ENCODE measurements at regions not wholly inside any gene's neighbourhood (a gene's known extent, or its start where the extent isn't known, plus 50 kb on each side); places are given as distances from the start of the nearest gene placed in this dataset.

DNA sequence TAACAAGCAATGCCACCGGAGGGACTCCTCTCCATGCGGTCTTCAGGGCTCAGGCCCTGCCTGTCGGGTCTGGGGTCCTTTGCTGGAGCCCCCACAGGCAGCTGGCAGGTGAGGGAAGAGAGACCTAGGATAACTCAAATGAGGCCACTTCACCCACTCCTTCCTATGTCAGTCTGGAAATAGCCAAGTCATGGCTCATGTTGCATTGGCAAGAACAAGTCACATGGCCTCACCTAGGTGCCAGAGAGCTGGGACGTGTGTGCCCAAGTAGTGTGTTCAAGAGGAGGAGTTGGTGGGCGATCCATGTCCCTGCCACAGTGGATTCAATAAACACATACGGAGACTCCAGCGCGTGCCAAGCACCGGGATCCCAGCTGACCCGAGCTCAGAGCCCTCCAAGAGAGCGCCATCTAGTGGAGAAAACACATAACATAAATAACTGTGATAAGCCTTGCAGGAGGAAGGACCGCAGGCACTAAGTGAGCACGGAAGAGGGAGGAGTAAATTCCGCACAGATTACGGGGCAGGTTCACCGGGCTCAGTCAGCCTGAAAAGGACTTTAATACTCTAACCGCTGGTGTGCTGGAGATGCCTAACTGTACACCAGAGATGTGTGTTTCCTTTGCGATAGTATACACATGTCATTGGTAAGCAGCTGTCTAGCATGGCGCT, 580.8 kb downstream of the CCDC171 start:
- DNase-seq (ENCODE audit: low spot score): peak; percentile 58

DNA sequence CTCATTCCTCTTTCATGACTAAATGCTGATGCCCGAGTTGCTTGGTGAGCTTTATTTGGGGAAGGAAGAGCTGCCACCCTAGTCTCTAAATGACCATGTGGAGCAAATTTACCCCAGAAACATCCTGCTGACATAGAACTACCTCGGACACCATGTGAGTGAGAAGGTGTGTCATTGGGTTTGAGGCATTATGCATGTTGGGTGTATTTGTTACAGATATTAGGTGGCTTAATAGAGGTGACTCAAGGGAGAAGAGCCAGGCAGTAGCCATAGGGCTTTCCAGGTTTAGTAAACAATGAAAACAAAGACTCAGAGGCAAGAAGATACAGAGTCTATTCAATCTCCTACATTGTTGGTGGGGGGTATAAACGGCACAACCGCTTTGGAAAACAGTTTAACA, 581.5 kb downstream of the CCDC171 start:
- DNase-seq (ENCODE audit: low spot score): no peak

GRCh38 chr9:16135968-16136367, 583.1 kb downstream of the CCDC171 start:
- DNase-seq (ENCODE audit: low spot score): no peak

GRCh38 chr9:16136451-16136850, 583.6 kb downstream of the CCDC171 start:
- no peak for DNase-seq (ENCODE audit: low spot score)

DNA sequence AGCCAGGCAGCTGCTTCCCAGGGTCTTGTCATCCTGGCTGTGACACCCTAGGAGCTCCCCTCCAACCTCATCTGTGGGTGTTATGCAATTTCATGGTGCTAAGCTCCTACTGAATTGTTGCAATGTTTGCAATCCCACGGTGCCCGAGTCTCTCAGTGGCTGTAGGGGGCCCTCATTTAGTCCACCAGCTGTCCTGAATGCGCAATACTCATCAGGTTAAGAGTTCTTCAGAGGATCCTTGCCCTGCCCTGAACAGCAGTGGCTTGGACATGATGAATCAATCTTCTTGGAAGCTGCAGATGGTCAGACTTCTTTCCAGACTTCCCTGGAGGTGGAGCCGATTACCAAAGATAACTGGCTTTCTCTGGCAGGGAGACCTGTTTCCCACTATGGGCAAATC, 584.1 kb downstream of the CCDC171 start:
- no peak for DNase-seq (ENCODE audit: low spot score)

- DNase-seq (ENCODE audit: low spot score): no peak
Observed at GRCh38 chr9:16138561-16139491, 586.0 kb downstream of the CCDC171 start.

GRCh38 chr9:16139774-16140173, 586.9 kb downstream of the CCDC171 start:
- DNase-seq (ENCODE audit: low spot score): no peak

DNA sequence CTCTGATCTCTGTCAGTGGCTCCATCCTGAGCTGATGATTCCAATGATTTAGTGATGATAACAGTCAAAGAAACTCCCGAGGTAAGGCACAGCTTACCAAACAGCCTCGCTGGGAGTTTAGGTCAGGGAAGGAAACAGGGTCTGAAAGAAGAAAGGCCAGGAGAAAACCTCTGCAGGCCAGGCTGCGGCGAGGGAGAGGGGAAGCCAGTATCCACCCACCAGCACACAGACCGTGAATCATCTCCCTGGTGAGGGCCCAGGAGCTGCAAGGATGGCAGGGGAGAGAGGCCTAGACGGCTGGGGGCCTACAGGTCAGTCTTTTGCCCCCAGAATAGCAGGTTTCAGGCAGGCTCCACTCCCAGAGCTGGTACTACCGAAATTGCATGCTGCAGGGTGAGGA, 590.5 kb downstream of the CCDC171 start:
- DNase-seq (ENCODE audit: low spot score): no peak

- no peak for DNase-seq (ENCODE audit: low spot score)
Observed at GRCh38 chr9:16143947-16144890, 591.4 kb downstream of the CCDC171 start.

DNA sequence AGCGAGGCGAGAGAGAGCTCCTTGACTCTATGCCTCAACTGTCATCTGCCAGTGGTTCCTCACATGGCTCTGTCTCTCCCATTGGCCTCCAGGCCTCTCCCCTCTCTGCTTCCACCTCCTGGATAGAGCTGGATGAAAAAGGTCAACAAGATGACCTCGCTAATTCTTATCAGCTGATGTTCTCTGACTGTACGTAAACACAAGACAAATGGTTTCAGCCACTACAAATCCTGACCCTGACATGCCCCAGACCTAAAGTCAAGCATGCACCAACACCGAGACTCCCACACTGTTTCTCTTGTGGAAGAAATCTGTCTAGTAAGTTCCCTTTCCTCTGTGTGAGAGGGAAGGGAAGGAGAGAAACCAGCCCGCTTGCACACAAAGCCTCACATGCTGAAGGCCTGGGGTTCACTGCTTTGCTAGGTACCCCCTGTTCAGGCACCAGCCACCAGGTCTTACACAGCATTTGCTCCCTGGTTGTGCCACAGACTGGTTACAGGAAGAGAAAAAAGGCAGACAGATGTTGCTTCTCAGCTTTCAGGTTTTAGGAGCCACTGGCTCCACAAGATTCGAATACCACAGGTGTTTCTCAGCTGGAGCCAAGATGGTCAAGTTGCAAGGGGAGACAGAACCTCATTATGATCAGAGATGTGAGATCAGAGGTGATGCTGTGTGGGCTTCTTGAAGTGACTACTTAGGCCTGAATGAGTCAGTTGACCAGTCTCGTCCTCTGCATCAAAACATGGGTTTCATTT, 592.5 kb downstream of the CCDC171 start:
- DNase-seq (ENCODE audit: low spot score): no peak

- DNase-seq (ENCODE audit: low spot score): no peak
Observed at GRCh38 chr9:16147726-16148125, 594.9 kb downstream of the CCDC171 start.

- no peak for DNase-seq (ENCODE audit: low spot score)
Observed at GRCh38 chr9:16150501-16150900, 597.7 kb downstream of the CCDC171 start.

DNA sequence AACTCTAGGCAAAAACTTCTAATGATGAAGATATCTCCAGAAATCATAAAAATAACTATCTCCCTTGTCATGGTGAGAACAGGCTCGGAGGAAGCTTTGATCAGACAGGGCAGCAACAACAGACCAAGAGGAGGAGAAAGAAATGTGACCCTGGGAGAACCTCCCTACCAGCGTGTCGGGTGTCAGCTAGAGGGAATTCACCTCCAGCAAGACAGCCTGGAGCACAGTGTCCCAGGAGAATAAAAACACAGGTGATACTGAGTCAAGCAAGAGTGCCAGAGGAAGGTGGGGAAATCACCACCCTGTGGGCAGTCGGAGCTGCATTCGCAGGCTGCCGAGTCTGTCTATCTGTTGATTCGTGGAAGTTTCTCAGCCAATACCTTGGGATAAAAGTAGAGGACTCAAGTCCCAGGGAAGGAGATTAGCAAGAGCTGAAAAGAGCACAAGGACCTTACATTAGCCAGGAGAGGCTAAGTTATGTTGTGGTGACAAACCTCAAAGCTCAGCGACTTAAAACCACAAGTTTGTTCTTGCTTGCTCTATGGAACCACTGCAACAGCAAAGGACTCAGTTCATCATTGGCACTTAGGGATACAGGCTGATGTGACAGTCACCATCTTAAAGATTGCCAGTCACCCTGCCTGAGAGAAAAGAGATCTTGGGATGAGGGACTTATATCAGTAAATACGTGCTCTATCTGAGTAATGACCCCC, 598.3 kb downstream of the CCDC171 start:
- no peak for DNase-seq (ENCODE audit: low spot score)

- DNase-seq (ENCODE audit: low spot score): no peak
Observed at GRCh38 chr9:16152276-16153101, 599.6 kb downstream of the CCDC171 start.

GRCh38 chr9:16153221-16153620, 600.4 kb downstream of the CCDC171 start:
- no peak for DNase-seq (ENCODE audit: low spot score)

- peak; percentile 22 for DNase-seq (ENCODE audit: low spot score)
Observed at GRCh38 chr9:16153741-16154140, 600.9 kb downstream of the CCDC171 start.

DNA sequence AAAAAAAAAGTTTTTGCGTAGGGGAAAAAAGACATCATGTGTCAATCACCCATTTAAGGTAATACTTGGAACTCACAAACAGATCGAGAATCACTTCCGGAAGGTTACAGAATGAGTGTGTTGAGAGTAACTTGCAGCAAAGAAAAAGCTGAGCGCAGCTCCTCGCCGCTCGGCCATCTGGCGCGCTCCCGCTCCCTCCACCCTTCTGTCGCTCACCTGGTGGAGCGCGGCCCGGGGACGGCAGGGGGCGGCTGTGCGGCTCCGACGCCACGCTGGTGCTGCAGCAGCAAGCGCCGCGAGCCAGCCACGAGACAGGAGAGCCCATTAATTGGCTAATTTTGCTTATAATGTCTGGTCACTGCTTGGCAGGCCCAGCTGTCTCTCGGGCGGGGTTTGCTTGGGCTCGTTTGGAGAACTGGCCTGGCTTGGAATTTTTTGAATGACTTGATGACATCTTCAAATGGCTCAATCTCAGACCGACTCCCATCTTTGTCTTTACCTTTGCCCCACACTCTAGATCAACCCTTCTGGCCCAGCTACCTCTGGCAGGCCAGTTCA, 601.8 kb downstream of the CCDC171 start:
- no peak for DNase-seq (ENCODE audit: low spot score)

GRCh38 chr9:16155878-16156277, 603.0 kb downstream of the CCDC171 start:
- no peak for DNase-seq (ENCODE audit: low spot score)

- DNase-seq (ENCODE audit: low spot score): no peak
Observed at GRCh38 chr9:16157216-16157615, 604.4 kb downstream of the CCDC171 start.

DNA sequence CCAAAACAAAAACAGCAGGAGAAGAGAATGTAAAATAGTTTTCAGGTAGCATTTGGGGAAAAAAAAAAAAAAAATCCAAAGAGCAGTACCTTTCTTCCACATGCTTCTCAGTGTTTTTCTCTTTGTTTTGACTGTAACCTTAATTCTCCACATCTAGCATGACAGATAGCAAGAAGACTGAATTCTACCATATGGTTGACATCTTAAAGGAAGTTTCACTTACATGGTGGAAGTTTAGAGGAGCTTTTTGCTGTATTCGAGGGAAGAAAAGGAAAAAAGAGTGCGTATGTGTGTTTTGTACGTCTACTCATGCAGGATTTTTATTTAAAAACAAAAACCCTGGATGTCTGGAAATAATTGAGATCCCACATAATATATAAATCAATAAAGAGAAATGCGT, 604.8 kb downstream of the CCDC171 start:
- no peak for DNase-seq (ENCODE audit: low spot score)
